Posterior vena cava (tissue), 2 donors: ENCODE measurements at regions not wholly inside any gene's neighbourhood (a gene's known extent, or its start where the extent isn't known, plus 50 kb on each side); places are given as distances from the start of the nearest gene placed in this dataset.

ENCODE experiments used
- DNase-seq: peaks from one replicate; pipeline ENCODE4 v3.0.0-alpha.2; 2020; ENCODE audit warnings: low spot score
- intact Hi-C, 2 donors: fragments of 100-400 bp; cut with DNase I; formaldehyde crosslinking; loops; one replicate each; pipeline versions ENCODE4 v1.14.1 to v1.14.2; 2022 to 2023
- donor health status: DM: yes; HTN: yes; CAD: no.
- donor health status: DM: yes; HTN: yes; CAD: no.

GRCh38 chr15:96264801-96265515 is 65.5 kb upstream of the NR2F2 start:
- intact Hi-C loops, result no loop called here
- no peak for DNase-seq

GRCh38 chr15:96266456-96266855 is 64.0 kb upstream of the NR2F2 start:
- DNase-seq, result no peak
- intact Hi-C loops, result no loop called here

- no peak for DNase-seq
- intact Hi-C loops, result no loop called here
These were observed 63.0 kb upstream of the NR2F2 start for GRCh38 chr15:96267463-96267862.

- no peak for DNase-seq
- intact Hi-C loops, result no loop called here
These were observed 61.9 kb upstream of the NR2F2 start for GRCh38 chr15:96268442-96269204.

GRCh38 chr15:96270581-96271172 is 59.8 kb upstream of the NR2F2 start:
- DNase-seq, result no peak

GRCh38 chr15:96272427-96272826 is 58.1 kb upstream of the NR2F2 start:
- intact Hi-C loops, result no loop called here

More at GRCh38 chr15:96270581-96271172, 59.8 kb upstream of the NR2F2 start:
- intact Hi-C loops, result no loop called here

GRCh38 chr15:96273317-96274086 is 57.0 kb upstream of the NR2F2 start:
- DNase-seq, result no peak
- intact Hi-C loops, result no loop called here

More at GRCh38 chr15:96272427-96272826, 58.1 kb upstream of the NR2F2 start:
- no peak for DNase-seq

- intact Hi-C loops, result no loop called here
- no peak for DNase-seq
These were observed 56.4 kb upstream of the NR2F2 start for GRCh38 chr15:96274087-96274440.

- intact Hi-C loops, result no loop called here
- no peak for DNase-seq
These were observed 55.8 kb upstream of the NR2F2 start for GRCh38 chr15:96274698-96275097.

GRCh38 chr15:96276438-96277210 is 53.9 kb upstream of the NR2F2 start:
- intact Hi-C loops, result no loop called here
- DNase-seq, result no peak
